ENCODE measurements at regions not wholly inside any gene's neighbourhood (a gene's known extent, or its start where the extent isn't known, plus 50 kb on each side); places are given as distances from the start of the nearest gene placed in this dataset.

DNA sequence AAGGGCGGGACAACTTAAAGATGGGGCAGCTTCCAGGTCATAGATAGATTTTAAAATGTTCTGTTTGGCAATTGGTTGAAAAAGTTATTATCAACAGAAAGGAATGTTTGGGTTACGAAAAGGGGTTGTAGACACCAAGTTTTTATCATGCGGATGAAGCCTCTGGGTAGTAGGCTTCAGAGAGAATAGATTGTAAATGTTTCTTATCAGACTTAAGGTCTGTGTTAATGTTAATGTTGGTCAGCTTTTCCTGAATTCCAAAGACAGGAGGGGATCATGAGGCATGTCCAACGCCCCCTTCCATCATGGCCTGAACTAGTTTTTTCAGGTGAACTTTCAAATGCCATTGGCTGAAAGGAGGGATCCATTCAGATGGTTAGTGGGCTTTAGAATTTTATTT, 84.2 kb upstream of the KIF5B start (continued):
- TF ChIP-seq, protein P1, sequence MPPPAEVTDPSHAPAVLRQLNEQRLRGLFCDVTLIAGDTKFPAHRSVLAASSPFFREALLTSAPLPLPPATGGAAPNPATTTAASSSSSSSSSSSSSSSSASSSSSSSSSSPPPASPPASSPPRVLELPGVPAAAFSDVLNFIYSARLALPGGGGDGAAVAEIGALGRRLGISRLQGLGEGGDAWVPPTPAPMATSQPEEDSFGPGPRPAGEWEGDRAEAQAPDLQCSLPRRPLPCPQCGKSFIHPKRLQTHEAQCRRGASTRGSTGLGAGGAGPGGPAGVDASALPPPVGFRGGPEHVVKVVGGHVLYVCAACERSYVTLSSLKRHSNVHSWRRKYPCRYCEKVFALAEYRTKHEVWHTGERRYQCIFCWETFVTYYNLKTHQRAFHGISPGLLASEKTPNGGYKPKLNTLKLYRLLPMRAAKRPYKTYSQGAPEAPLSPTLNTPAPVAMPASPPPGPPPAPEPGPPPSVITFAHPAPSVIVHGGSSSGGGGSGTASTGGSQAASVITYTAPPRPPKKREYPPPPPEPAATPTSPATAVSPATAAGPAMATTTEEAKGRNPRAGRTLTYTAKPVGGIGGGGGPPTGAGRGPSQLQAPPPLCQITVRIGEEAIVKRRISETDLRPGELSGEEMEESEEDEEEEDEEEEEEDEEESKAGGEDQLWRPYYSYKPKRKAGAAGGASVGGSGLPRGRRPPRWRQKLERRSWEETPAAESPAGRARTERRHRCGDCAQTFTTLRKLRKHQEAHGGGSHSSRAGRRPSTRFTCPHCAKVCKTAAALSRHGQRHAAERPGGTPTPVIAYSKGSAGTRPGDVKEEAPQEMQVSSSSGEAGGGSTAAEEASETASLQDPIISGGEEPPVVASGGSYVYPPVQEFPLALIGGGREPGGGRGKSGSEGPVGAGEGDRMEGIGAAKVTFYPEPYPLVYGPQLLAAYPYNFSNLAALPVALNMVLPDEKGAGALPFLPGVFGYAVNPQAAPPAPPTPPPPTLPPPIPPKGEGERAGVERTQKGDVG (CRISPR knock-in tag; IDR thresholded peaks at IDR 0.05; ENCODE audit: borderline replicate concordance) = no peak
- TF ChIP-seq MAF1 (CRISPR knock-in tag; IDR thresholded peaks at IDR 0.05; ENCODE audit: borderline replicate concordance) (no peak), RBM22 (optimal IDR thresholded peaks at IDR 0.05; ENCODE audit: low read length) (no peak)
- TF ChIP-seq, protein P2, sequence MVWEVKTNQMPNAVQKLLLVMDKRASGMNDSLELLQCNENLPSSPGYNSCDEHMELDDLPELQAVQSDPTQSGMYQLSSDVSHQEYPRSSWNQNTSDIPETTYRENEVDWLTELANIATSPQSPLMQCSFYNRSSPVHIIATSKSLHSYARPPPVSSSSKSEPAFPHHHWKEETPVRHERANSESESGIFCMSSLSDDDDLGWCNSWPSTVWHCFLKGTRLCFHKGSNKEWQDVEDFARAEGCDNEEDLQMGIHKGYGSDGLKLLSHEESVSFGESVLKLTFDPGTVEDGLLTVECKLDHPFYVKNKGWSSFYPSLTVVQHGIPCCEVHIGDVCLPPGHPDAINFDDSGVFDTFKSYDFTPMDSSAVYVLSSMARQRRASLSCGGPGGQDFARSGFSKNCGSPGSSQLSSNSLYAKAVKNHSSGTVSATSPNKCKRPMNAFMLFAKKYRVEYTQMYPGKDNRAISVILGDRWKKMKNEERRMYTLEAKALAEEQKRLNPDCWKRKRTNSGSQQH (CRISPR knock-in tag; IDR thresholded peaks at IDR 0.05; ENCODE audit: low read depth) = no peak
- TF ChIP-seq, protein P3, sequence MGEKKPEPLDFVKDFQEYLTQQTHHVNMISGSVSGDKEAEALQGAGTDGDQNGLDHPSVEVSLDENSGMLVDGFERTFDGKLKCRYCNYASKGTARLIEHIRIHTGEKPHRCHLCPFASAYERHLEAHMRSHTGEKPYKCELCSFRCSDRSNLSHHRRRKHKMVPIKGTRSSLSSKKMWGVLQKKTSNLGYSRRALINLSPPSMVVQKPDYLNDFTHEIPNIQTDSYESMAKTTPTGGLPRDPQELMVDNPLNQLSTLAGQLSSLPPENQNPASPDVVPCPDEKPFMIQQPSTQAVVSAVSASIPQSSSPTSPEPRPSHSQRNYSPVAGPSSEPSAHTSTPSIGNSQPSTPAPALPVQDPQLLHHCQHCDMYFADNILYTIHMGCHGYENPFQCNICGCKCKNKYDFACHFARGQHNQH (CRISPR knock-in tag; IDR thresholded peaks at IDR 0.05) = no peak
